Midbrain (tissue), 1 donor: ENCODE measurements at regions not wholly inside any gene's neighbourhood (a gene's known extent, or its start where the extent isn't known, plus 50 kb on each side); places are given as distances from the start of the nearest gene placed in this dataset.
"Not testable (repeated sequence)": the region's sequence is repeated elsewhere in the genome, so short reads cannot be mapped to it uniquely, and the experiment has no call there.

ENCODE experiments used
- DNase-seq: peaks from one replicate; lab custom pipeline; 2025; lab: John Stamatoyannopoulos, UW

DNA sequence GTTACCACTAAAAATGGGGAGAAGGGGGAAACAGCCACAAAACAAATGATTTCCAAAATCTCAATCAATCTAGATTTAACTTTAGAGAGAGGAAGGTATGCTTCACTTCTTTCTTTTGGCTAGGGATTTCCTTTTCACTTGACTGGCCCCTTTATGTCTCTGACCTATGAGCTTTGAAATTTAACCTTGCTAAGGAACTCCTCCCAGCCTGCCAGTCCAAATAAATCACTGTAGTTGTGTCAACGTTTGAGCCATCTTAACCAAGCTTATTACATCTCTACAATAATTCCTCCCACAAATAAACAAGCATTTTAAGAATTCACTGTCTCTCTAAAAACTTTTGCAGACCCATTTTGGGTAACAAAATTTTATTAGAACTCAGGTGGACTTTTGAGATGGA is 315.5 kb upstream of the CELF2 start:
- DNase-seq = no peak

DNA sequence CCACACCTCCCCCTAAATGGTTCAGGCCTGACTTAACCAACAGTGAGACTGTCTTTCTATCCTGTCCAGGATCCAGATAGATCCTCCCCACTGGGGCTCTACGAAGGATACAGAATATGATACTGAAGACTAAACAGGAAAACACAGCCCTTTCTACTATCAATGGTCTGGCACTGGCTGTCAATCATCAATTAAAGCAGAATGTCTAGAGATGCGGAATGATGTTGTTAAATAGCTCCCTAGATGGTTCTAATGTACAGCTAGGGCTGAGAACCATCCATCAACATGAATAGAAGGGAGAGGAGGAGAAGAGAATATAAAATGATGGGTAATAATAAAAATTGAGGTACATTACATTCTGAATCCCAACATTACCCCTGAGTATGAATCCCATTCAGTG is 314.3 kb upstream of the CELF2 start:
- no peak for DNase-seq

DNA sequence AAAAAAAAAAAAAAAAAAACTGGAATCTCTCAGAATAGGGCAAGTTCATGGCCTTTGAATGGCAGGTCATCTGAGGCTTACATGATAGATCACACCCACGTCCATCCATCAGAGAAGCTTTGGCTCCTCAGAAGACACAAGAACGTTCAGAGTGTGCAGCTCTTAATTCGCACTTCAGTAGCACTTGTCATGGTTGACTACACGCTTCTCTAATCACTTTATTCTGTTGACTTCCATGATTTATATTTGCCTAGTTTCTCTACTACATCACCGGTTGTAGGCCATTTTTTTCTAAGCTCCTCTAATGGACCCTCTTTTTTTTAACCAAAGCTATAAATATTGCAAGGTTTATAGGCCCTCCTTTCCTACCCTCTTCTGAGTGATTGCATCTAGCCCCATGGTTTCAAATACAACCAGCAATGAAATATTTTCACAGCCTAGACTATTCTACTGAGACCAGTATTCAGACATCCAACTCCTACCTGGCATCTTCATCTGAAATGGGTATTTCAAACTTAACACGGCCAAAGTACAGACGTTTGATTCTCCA is 305.4 kb upstream of the CELF2 start:
- DNase-seq = no peak

DNA sequence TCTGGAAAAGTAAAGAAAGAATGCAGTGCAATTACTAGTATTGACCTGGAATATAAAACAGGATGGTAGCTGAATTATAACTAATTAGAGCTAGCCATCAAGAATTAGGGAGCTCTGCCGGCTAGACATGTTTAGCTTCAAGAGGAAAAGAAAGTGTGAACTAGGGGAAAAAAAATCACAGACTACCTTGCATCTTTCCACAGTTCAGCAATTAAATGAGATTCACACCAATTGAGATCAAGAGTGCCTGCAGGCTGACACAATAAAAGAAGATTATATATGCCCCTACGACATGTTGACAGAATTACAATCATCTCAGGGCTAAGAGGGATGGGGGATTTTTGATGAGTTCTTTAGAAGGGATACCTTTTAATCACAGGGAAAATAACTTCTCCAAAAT is 303.3 kb upstream of the CELF2 start:
- no peak for DNase-seq

DNA sequence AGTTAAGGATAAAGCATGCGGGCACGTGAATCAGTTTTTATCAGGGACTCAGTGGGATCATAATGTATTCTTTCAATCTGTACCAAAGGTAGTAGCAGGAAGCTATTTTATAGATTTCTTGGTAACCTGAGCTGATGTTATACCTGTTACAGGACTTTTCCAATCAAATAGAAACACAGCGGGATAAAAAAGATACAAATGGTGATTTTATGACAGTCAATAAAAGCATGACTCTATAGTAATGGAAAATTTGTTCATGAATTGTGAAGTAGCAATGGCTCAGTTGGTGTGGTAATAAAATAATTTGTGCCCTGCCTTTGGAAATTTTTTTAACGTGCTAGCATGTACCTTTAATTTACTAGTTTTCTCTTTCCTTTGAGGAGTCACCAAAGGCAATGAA is 300.7 kb upstream of the CELF2 start:
- no peak for DNase-seq

DNA sequence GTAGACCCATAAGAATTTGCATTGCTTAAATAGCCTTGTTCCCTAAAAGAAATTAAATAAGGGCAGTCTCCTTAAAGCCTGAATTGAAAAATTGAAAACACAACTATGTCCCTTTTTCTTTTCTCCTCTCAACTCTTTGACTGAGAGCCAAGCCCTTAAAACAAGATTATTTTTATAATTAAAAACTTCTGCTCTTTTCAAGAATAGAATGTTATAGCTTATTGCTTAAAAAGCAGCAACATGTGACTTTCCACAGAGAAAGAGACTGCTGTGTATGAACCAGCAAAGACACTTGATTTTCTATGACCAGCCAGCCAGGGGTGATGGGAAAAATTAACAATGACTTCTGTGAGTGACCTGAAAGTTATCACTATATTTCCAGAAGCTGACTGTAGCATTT is 295.2 kb upstream of the CELF2 start:
- DNase-seq = no peak

DNA sequence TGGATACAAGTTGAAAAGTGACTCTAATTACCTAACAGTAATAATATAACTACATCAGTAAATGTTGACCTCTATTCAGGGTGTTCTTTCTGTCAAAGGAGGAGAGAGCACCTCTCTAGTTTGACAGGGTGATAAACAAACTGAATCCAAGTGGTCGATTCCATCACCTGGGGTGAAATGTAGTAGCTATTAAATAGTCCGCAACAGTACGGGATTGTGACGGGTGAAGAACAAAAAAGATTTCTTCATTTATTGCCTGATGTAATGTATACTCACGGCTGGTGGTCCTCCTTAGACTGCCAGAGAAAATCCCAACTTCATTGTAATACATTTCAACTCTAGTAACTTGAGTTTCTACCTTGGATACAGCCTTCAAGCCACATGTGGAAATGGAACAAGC is 292.5 kb upstream of the CELF2 start:
- DNase-seq = no peak

DNA sequence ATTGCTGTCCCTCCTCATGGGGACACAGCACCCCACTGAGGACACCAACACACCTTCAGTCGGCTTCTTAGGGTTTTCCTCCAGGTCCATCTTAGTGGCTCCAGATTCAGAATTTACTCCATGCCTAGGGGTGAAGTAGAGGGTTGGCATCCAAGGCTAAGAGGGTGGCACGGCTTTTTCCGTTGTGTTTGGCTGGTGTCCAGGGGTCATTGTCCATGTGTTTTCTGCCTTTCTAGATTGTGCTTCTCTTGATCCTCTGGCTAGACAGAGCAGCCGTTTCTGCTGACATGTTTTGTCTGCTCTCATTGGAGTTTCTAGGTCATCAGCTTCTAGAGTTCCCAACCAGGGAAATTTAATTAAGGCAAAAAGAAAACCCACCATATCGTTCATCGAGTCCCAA is 291.6 kb upstream of the CELF2 start:
- DNase-seq = no peak

DNA sequence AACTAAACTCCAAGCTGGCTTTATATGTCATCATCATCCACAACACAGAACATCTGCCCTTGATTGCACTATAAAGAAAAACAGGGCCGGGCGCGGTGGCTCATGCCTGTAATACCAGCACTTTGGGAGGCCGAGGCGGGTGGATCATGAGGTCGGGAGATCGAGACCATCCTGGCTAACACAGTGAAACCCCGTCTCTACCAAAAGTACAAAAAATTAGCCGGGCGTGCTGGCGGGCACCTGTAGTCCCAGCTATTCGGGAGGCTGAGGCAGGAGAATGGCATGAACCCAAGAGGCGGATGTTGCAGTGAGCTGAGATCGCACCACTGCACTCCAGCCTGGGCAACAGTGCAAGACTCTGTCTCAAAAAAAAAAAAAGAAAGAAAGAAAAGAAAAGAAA is 290.3 kb upstream of the CELF2 start:
- DNase-seq = not testable (repeated sequence)

DNA sequence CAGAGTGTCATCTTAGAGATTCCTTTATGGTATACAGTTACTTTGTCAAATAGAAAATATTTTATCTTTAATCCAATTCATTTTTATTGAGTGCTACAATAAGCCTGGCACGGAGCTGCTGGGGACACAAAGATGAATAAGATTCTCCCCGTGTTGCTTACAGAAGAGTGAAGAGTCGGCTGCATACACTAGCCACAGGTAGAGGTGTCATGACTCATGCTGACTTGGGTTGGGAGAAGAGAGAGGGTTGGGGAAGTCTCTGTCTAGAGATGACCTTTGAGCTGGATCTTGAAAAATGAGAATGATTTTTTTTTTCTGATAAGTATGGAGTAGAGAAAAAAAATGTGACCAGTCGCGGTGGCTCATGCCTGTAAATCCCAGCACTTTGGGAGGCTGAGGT is 289.9 kb upstream of the CELF2 start:
- no peak for DNase-seq

DNA sequence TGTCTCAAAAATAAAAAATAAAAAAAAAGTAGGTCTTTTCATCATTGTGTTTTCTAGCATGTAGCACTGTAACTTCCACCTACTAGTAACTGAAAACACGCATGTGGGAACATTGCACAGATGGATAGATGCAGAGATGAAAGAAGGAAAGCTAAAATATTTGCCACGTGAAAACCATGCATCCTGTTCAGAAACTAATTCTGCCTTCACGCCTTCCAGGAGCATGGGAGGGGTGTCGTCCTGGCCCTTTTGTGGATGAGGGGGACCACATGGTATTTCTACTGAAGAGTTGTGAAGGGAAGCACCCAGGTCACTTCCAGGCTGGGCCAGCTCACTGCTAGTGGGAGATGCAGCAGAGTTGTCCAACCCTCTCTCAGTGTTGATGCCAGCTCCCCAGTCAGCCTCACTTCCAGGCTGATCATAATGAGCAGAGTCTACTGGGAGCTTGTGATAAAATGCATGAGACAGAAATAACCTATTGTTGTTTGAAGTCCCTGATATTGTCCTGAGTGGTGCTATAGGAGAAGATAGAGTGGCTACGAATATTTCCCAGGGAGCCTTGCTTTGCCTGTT is 287.1 kb upstream of the CELF2 start:
- DNase-seq = no peak

DNA sequence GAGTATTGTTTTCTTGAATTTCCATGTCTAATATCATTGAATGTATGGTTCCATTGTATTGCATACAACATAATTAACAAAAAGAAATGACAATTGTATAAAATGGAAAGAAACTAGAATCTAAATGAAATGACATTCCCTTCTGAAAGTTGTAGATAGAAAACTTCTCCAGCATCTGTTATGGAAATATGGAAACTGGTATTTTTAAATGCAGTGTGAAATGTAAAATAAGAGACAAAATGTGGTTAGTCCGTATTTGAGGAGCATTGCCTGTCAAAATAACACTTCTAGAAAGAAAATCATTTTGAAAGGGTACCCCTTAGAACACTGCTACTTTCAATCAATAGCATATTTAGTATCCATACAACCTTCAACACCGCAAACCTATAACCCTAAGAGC is 286.3 kb upstream of the CELF2 start:
- DNase-seq = no peak

DNA sequence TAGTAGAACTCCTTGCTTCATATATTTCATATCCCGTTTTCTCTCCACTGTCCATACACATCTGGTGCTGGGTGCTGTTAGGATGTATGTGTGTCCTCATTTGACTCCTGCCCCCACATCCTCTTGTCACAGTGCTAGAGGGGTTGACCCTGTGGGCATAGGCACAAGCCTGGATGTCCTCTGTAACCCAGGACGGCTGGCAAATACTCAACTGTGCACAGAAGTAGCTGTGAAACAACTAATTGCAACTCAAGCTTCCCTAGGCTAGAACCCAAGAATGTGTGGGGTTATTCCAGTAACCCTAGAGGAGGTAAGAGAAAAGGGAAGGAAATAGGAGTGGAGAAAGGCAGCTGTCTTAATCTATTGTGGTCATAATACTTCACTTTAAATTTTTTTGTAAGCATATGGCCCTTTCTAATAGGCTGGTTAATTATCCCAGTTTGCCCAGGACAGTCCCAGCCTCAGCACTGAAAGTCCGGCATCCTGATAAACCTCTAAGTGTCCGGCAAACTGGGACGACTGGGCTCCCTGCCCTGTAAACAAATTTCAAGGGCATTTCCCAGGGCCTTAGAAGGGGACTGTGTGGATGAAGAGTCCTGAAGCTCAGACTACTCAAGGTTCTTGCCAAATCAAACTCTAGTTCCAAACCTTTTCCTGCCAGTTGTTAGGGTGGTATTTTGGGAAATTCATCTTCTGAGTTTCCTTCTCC is 283.2 kb upstream of the CELF2 start:
- no peak for DNase-seq

DNA sequence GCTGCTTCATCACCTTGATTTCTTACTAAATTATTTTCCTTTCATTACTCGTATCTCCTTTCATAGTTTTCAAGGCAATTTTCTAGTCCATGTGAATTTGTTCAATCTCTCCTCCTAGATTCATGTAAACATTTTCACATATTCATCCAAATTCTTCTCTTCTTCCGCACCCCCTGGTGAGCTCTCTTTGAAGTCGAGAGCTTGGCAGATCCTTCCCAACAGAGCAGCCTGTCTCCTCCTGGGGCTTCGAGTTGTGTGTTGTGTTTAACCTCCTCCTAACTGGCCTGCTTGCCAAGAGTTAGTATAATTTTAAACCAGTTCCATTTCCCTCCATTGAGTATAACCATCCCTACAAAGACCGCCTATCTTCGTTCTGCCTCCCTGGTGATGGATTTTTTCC is 272.4 kb upstream of the CELF2 start:
- DNase-seq = no peak

DNA sequence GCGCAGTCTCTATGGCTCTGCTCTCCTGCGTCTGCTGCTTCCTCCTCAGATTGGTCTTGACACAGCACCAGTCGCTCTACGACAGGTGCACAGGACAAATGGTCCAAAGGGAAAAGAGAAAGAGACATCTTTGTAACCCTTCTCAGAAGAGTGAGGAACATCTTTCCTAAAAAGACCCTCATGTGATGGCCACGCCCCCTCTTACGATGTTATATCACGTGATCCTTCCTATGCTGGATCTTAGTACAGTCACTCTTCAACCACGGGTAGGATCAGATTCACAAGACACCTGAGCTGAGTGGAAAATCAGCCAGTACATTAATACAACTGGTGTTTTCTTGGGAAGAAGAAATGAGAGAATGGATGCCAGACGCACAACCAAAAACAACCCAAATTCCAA is 262.2 kb upstream of the CELF2 start:
- DNase-seq = no peak

DNA sequence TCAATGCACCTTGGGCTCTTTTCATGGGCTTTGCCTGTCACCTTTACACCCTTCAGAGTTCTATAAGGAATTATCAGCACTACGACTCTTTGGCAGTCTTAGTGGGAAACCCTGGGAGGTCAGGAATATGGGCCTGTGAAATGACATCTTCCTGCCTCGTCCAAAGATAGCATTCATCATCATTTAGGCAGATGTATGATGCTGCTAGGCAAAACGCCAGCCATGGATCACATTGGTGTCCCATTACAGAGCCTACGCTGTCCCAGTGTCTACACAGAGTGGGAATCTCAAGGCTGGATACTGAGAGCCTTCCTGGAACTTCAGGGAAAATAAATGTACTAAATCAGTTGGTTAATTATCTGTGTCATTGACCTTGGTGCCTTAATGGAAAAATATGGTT is 259.4 kb upstream of the CELF2 start:
- no peak for DNase-seq

DNA sequence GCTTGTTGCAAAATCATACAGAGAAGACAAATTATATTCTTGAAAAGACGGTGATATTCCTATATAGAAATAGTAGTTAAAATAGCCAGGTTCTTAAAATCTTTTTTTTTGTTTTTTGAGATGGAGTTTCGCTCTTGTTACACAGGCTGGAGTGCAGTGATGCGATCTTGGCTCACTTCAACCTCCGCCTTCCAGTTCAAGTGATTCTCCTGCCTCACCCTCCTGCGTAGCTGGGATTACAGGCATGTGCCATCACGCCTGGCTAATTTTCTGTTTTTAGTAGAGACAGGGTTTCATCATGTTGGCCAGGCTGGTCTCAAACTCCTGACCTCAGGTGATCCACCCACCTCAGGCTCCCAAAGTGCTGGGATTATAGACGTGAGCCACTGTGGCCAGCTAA is 257.9 kb upstream of the CELF2 start:
- not testable (repeated sequence) for DNase-seq

DNA sequence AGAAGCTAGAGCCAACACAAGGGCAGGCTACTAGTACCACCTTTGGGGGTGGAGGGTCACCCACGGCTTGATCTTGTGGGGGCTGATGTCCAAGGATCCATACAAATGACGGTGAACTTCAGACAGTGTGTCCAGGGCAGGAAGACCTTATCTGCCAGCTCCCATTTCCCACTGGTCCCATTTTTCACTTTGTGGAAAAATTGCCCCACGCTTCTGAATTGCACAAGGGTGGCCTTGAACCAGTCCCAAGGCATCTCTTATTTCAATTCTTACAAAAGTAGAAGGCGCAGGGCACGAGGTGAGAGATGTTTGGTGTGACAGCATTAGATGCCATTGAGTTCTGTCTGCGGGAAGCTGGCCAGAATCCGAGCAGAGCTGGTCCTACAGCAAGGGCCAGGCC is 252.7 kb upstream of the CELF2 start:
- DNase-seq = no peak

DNA sequence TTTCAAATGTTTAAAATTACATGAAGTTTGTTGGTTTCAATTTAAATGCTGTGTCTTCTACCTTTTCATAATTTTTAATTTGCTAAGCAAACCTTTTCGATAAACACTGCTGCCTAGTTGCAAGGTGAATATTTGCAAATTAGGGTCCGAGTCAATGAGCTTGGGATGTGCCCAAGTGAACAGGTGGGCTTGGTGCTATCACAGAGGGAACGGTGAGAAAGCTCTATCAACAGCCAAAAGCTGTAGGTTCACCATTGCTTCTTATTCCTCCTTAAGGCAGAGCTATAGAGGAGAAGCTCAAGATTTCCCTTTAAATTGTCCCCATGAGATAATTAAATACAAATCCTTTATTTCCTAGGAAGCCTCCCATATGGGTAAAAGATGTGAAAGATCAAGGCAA is 245.3 kb upstream of the CELF2 start:
- DNase-seq = no peak

DNA sequence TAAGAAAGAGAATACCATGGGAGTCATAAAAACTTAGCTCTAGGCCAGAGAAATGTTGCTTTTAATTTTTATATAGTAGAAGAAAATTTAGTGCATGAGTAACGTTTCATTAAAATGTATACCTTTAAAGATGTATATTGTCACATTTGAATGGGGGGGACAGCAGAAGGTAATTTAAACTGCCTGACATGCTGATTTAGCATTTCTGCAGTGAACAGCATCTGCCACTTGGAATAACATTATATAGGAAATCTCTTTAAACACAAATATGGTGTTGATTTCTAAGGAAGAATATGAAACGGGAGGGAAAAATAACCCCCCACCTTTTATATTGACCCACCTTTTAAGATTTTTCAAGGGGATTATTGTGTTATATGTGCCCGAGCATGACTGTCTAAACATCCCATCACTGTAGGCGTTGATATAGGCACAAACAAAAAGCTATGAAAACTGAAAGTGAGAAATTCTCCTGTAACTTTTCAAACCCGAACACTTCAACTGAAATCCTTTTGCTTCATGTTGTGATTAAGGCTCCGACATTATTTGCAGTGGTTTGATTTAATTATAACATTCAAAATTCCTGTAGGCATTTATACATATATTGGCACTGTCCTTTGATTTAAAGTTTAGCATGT is 244.7 kb upstream of the CELF2 start:
- DNase-seq = no peak

DNA sequence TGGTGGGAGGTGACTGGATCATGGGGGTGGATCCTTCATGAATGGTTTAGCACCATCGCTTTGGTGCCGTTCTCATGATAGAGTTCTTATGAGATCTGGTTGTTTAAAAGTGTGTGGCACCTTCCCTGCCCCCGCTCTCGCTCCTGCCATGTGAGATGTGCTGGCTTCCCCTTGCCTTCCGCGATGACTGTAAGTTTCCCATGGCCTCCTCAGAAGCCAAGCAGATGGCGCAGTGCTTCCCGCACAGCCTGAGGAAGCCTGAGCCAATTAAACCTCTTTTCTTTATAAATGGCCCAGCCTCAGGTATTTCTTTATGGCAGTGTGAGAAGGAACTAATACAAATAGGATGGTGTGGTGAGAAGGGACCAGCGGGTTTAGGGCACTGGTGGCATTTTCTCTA is 243.3 kb upstream of the CELF2 start:
- DNase-seq = no peak

DNA sequence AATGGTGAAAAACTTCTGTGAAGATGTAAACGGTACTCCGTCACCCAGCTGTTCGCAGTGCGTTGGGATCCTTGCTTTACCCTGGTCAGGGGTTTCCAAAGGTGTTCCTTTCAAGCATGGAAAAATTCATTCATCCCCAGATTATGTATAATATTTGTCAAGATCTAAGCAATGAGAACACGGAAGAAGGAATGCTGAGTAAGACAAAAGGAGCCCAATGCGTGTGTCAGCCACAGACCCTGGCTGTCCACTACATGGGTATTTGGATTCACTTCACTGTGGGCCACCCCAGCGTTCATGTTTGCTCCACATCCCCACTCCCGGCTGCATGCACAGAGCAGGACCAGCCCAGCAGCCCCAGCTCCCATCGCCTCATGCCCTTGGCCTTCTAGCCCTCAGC is 241.3 kb upstream of the CELF2 start:
- no peak for DNase-seq

DNA sequence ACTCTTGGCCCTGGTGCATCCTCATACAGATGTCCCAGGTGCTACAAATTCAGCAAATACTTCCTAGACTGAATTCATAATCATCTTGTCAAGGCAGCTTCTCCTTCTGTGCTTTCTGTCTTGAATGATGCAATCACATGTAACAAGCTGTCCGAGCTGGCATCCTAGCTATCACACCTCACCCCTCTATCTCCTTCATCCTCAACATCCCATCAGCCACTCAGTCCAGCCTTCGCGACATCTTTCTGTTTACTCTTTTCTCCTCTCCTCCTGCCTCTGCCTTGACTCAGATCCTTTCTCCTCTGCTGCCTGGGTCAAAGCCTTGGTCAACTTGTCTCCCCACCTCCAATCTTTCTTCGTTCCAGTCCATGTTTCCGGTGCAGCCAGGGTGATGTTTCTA is 240.4 kb upstream of the CELF2 start:
- no peak for DNase-seq

DNA sequence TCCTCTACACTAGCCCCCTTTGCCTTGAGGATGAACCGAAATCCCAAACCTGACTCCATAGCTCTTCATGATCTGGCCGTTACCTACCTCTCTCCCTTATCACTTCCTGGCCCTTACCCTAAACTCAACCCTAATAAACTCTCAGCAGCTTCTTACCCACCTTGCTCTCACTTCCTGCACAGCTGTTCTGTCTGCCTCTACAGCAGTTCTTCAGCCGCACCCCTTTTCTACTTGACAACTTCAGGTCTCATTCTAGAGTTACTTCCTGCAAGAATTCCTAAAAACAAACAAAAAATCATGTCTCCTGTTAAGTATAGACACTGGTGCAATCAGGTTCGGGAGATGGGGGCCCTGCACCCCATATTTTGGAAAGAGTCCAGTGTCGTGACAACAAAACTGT is 239.9 kb upstream of the CELF2 start:
- no peak for DNase-seq
